HepG2 (cell line): ENCODE measurements at regions not wholly inside any gene's neighbourhood (a gene's known extent, or its start where the extent isn't known, plus 50 kb on each side); places are given as distances from the start of the nearest gene placed in this dataset.

Experiments used
- ATAC-seq: fragments of 200-7000 bp; cut with Tn5 transposase; 3 replicates; pipeline ENCODE4 v1.9.1; 2020; ENCODE audit warnings: mild to moderate bottlenecking, moderate library complexity
- BruUV-seq: library from RNA; stranded (reverse); fragments of 400-500 nt; replicated peaks from 2 replicates; lab custom pipeline; 2021; lab: Mats Ljungman, UMichigan
- CTCF ChIA-PET: fragments of 300-600 bp; formaldehyde crosslinking; extraction: SDS; loops from one replicate; lab custom pipeline; 2021; ENCODE audit warnings: low total read pairs, inconsistent platforms, low intra/inter-chr PET ratio; lab: Yijun Ruan, JAX
- POLR2A ChIA-PET: fragments of 350-600 bp; sonication (Branson Sonifier 250); formaldehyde crosslinking; loops from one replicate; lab custom pipeline; 2020; ENCODE audit warnings: antibody characterized with exemption, inconsistent platforms; lab: Yijun Ruan, JAX
- DNase-seq: peaks from one replicate; pipeline ENCODE4 v3.0.0-alpha.2; 2015; ENCODE audit warnings: low spot score
- FAIRE-seq: peaks from 3 replicates; lab custom pipeline; 2011; peaks lifted over from hg19 to GRCh38; lab: Jason Lieb, UNC
- H2AFZ ChIP-seq: one replicate; pipeline ENCODE4 v1.6.1; 2011; ENCODE audit warnings: low read length, inconsistent platforms
- H3K27ac ChIP-seq: fragments of 300-600 bp; 3 replicates; pipeline ENCODE4 v1.8.0; 2011; ENCODE audit warnings: mixed run types, mild to moderate bottlenecking, mixed read lengths, low read length, inconsistent platforms; ENCODE audit not compliant: insufficient read depth; ENCODE audit errors: extremely low read length
- H3K27me3 ChIP-seq, 2 experiments: fragments of 200-600 bp in 1 of 2; 2 replicates in 1 of 2; 3 replicates in 1 of 2; pipeline versions ENCODE4 v1.6.0 to v1.8.0; 2011; ENCODE audit warnings: low read length in 2 of 2, mild to moderate bottlenecking in 2 of 2, moderate library complexity in 2 of 2, inconsistent platforms in 1 of 2; ENCODE audit not compliant: insufficient read depth in 2 of 2, control insufficient read depth in 1 of 2
- H3K36me3 ChIP-seq, 2 experiments: fragments of 200-600 bp in 1 of 2; replicated peaks in 1 of 2; 2 replicates in 1 of 2; 3 replicates in 1 of 2; pipeline versions ENCODE4 v1.5.1 to v1.8.0; 2011; ENCODE audit warnings: low read length in 2 of 2, inconsistent platforms in 1 of 2; ENCODE audit not compliant: insufficient read depth in 2 of 2, control insufficient read depth in 1 of 2
- H3K4me1 ChIP-seq: 2 replicates; pipeline ENCODE4 v1.5.1; 2012; ENCODE audit warnings: low read length, inconsistent platforms; ENCODE audit not compliant: insufficient read depth
- H3K4me2 ChIP-seq: 2 replicates; pipeline ENCODE4 v1.6.0; 2011; ENCODE audit warnings: low read depth, low read length, inconsistent platforms
- H3K4me3 ChIP-seq, 3 experiments: fragments of 200-600 bp in 1 of 3; sonication (generic), shearing (Covaris generic) in 1 of 3; replicated peaks in 1 of 3; 2 replicates each; pipeline ENCODE4 v1.5.1; 2011 to 2016; ENCODE audit warnings: low read length in 3 of 3, inconsistent platforms in 2 of 3, low read depth in 2 of 3, mild to moderate bottlenecking in 2 of 3, control low read depth in 1 of 3, mixed read lengths in 1 of 3; ENCODE audit not compliant: insufficient read depth in 1 of 3
- H3K79me2 ChIP-seq: one replicate; pipeline ENCODE4 v1.6.1; 2011; ENCODE audit warnings: low read length, inconsistent platforms; ENCODE audit not compliant: insufficient read depth
- H3K9ac ChIP-seq: 2 replicates; pipeline ENCODE4 v1.6.0; 2011; ENCODE audit warnings: mild to moderate bottlenecking, low read depth, low read length, inconsistent platforms; ENCODE audit not compliant: insufficient read depth
- H3K9me3 ChIP-seq: 2 replicates; pipeline ENCODE4 v1.5.1; 2012; ENCODE audit warnings: mild to moderate bottlenecking, low read length
- H4K20me1 ChIP-seq: 2 replicates; pipeline ENCODE4 v1.6.0; 2011; ENCODE audit warnings: inconsistent platforms, mild to moderate bottlenecking, low read length, moderate library complexity; ENCODE audit not compliant: insufficient read depth
- HHEX ChIP-seq: IDR thresholded peaks from 2 replicates; pipeline ENCODE4 v1.6.1; 2016; ENCODE audit warnings: control low read depth
- WGBS: methylation state at CpG from one replicate; pipeline ENCODE4 v1.1.6; 2017; ENCODE audit warnings: low lambda C conversion rate; 5-methylcytosine and 5-hydroxymethylcytosine counted together
- in situ Hi-C: cut with HindIII; loops from 2 replicates; pipeline ENCODE4 v1.10.0; 2017; ENCODE audit warnings: low pct_unique_long_range_greater_than_20kb; ENCODE audit not compliant: extremely low pct_ligation_motif_present
- intact Hi-C: fragments of 100-400 bp; cut with micrococcal nuclease; formaldehyde crosslinking; loops from one replicate; pipeline ENCODE4 v1.10.0; 2022; ENCODE audit not compliant: unreplicated experiment
- TF ChIP-seq, protein P1 (sequence below): sonication (generic); formaldehyde crosslinking; conservative IDR thresholded peaks from 2 replicates; pipeline ENCODE4 v1.8.1; 2023; ENCODE audit warnings: missing genetic modification reagents
- TF ChIP-seq, protein P2 (sequence below): fragments of 450-650 bp; IDR thresholded peaks from 2 replicates; pipeline ENCODE4 v1.6.1; 2016
- TF ChIP-seq, protein P3 (sequence below): sonication (generic); formaldehyde crosslinking; IDR thresholded peaks from 2 replicates; pipeline ENCODE4 v1.4.0; 2020; ENCODE audit warnings: missing genetic modification reagents

DNA sequence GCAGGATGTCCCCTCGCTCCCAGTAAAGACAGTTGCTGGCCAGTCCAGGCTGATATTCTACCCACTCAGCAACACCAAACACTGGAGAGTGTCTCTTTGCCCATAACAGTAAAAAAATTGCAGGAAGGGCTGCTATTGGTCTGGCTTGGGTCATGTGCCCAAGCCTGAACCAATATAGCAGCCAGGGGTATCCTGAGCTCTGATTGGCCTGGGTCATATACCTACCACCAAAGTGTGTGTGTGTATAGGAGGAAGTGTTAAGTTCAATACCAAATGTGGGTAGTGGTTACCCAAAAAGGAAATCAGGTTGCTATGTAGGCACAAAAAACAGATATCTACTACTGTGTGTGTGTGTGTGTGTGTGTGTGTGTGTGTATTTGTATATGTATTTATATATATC is 373.2 kb downstream of the BCOR start:
- WGBS, result 67% methylated on average over 1 of the region's 1 CpG
- ChIA-PET CTCF (no interaction called here), POLR2A (no interaction called here)
- no peak for ATAC-seq
- Histone ChIP-seq H3K4me1 (no peaks in the 10 kb centered on the region), H3K4me3 (no peak overlapping the region), H3K27ac (no peak overlapping the region), H3K4me2 (no peak overlapping the region), H3K9me3 (no peaks in the 10 kb centered on the region), H3K9ac (no peak overlapping the region), H3K27me3 (no peaks in the 10 kb centered on the region), H2AFZ (no peak overlapping the region), H4K20me1 (no peaks in the 10 kb centered on the region), H3K79me2 (no peaks in the 10 kb centered on the region), H3K36me3 (no peaks in the 10 kb centered on the region)
- no peak for DNase-seq
- in situ Hi-C loops, result no loop called here
- no peak for FAIRE-seq
- BruUV-seq, result no TSS peak
- intact Hi-C loops, result no loop called here
- TF ChIP-seq, protein P1, sequence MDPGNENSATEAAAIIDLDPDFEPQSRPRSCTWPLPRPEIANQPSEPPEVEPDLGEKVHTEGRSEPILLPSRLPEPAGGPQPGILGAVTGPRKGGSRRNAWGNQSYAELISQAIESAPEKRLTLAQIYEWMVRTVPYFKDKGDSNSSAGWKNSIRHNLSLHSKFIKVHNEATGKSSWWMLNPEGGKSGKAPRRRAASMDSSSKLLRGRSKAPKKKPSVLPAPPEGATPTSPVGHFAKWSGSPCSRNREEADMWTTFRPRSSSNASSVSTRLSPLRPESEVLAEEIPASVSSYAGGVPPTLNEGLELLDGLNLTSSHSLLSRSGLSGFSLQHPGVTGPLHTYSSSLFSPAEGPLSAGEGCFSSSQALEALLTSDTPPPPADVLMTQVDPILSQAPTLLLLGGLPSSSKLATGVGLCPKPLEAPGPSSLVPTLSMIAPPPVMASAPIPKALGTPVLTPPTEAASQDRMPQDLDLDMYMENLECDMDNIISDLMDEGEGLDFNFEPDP (CRISPR knock-in tag), result no peak

DNA sequence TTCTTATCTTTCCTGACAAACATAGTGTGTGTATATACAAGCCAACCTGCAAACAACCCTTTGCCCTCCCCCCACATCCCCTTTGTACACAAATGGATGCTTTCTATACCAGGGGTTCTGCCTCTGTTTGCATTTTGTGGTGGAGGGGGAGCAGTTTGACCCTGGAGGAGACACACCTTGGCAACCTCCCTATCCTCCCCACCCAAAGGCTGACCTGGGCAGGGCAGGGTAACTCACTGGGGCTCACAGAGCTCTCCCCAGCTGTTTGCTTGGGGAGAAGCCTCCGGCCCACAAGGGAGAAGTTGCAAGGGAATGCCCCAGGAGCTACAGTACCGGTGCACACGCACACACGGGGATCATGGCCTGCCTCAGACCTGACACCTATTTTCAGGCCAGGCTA is 372.6 kb downstream of the BCOR start:
- Histone ChIP-seq H4K20me1 (no peaks in the 10 kb centered on the region), H3K4me3 (no peak overlapping the region), H3K4me2 (no peak overlapping the region), H3K27ac (no peak overlapping the region), H2AFZ (no peak overlapping the region), H3K9ac (no peak overlapping the region), H3K27me3 (no peaks in the 10 kb centered on the region), H3K4me1 (no peaks in the 10 kb centered on the region), H3K9me3 (no peaks in the 10 kb centered on the region), H3K36me3 (no peaks in the 10 kb centered on the region), H3K79me2 (no peaks in the 10 kb centered on the region)
- FAIRE-seq (no peak), ATAC-seq (no peak), DNase-seq (no peak)
- BruUV-seq, result no TSS peak
- CTCF ChIA-PET, result no interaction called here
- POLR2A ChIA-PET, result no interaction called here
- peak; percentile 57 for TF ChIP-seq HHEX (CRISPR knock-in tag)
- TF ChIP-seq, protein P2, sequence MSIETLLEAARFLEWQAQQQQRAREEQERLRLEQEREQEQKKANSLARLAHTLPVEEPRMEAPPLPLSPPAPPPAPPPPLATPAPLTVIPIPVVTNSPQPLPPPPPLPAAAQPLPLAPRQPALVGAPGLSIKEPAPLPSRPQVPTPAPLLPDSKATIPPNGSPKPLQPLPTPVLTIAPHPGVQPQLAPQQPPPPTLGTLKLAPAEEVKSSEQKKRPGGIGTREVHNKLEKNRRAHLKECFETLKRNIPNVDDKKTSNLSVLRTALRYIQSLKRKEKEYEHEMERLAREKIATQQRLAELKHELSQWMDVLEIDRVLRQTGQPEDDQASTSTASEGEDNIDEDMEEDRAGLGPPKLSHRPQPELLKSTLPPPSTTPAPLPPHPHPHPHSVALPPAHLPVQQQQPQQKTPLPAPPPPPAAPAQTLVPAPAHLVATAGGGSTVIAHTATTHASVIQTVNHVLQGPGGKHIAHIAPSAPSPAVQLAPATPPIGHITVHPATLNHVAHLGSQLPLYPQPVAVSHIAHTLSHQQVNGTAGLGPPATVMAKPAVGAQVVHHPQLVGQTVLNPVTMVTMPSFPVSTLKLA, result no peak
- TF ChIP-seq, protein P3, sequence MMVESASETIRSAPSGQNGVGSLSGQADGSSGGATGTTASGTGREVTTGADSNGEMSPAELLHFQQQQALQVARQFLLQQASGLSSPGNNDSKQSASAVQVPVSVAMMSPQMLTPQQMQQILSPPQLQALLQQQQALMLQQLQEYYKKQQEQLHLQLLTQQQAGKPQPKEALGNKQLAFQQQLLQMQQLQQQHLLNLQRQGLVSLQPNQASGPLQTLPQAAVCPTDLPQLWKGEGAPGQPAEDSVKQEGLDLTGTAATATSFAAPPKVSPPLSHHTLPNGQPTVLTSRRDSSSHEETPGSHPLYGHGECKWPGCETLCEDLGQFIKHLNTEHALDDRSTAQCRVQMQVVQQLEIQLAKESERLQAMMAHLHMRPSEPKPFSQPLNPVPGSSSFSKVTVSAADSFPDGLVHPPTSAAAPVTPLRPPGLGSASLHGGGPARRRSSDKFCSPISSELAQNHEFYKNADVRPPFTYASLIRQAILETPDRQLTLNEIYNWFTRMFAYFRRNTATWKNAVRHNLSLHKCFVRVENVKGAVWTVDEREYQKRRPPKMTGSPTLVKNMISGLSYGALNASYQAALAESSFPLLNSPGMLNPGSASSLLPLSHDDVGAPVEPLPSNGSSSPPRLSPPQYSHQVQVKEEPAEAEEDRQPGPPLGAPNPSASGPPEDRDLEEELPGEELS (CRISPR knock-in tag), result peak; percentile 24; the same call in 1 of the 2 replicates
- in situ Hi-C loops, result no loop called here
- intact Hi-C loops, result no loop called here
- WGBS, result no CpG with 5 or more reads among the region's 4 CpGs
